HEK293 (cell line): ENCODE measurements at regions not wholly inside any gene's neighbourhood (a gene's known extent, or its start where the extent isn't known, plus 50 kb on each side); places are given as distances from the start of the nearest gene placed in this dataset.

Experiments used
- CTCF ChIA-PET: fragments of 350-600 bp; formaldehyde crosslinking; extraction: SDS; loops from one replicate; lab custom pipeline; 2021; ENCODE audit warnings: antibody characterized with exemption; lab: Yijun Ruan, JAX
- POLR2A ChIA-PET: fragments of 300-600 bp; formaldehyde crosslinking; extraction: SDS; loops from one replicate; lab custom pipeline; 2020; ENCODE audit warnings: antibody characterized with exemption, inconsistent platforms; lab: Yijun Ruan, JAX
- H3K27ac ChIP-seq: fragments of 200-500 bp; sonication (Bioruptor generic); 2 replicates; pipeline ENCODE4 v1.5.1; 2014; ENCODE audit warnings: low read depth, low read length, control low read depth, inconsistent platforms; ENCODE audit errors: extremely low read depth
- H3K36me3 ChIP-seq, 2 experiments: fragments of 200-500 bp in 1 of 2; sonication (Bioruptor generic) in 1 of 2; 1 replicate in 1 of 2; 2 replicates in 1 of 2; pipeline ENCODE4 v1.5.1; 2014 to 2017; ENCODE audit warnings: inconsistent platforms in 2 of 2, low read length in 2 of 2; ENCODE audit not compliant: control insufficient read depth in 2 of 2, insufficient read depth in 1 of 2
- H3K4me1 ChIP-seq: fragments of 200-500 bp; sonication (Bioruptor generic); 2 replicates; pipeline ENCODE4 v1.5.1; 2014; ENCODE audit warnings: mild to moderate bottlenecking, low read length, inconsistent platforms; ENCODE audit not compliant: control insufficient read depth, insufficient read depth
- H3K4me3 ChIP-seq: 2 replicates; pipeline ENCODE4 v1.5.1; 2011; ENCODE audit warnings: low read depth, mild to moderate bottlenecking, control low read depth, low read length, moderate library complexity
- H3K9me3 ChIP-seq: fragments of 200-500 bp; sonication (Bioruptor generic); 2 replicates; pipeline ENCODE4 v1.5.1; 2014; ENCODE audit warnings: low read depth, low read length, inconsistent platforms; ENCODE audit not compliant: control insufficient read depth, insufficient read depth
- BCL11A ChIP-seq: fragments of 450-650 bp; formaldehyde crosslinking; IDR thresholded peaks from 2 replicates; pipeline ENCODE4 v1.5.1; 2016; ENCODE audit warnings: low read depth, missing biosample characterization, missing genetic modification characterization
- FEZF1 ChIP-seq: fragments of 450-650 bp; formaldehyde crosslinking; IDR thresholded peaks from 2 replicates; pipeline ENCODE4 v1.5.1; 2016; ENCODE audit warnings: missing biosample characterization, missing genetic modification characterization
- GLI2 ChIP-seq: fragments of 450-650 bp; formaldehyde crosslinking; IDR thresholded peaks from 2 replicates; pipeline ENCODE4; 2017; ENCODE audit warnings: missing biosample characterization, missing genetic modification characterization, low read depth, borderline replicate concordance
- GLIS2 ChIP-seq: fragments of 450-650 bp; formaldehyde crosslinking; IDR thresholded peaks from 2 replicates; pipeline ENCODE4 v1.5.1; 2016; ENCODE audit warnings: missing biosample characterization, missing genetic modification characterization
- HOXA7 ChIP-seq: sonication (generic); formaldehyde crosslinking; IDR thresholded peaks from 2 replicates; pipeline ENCODE4 v1.8.1; 2022; ENCODE audit warnings: missing genetic modification reagents, borderline replicate concordance
- RBAK ChIP-seq: fragments of 450-650 bp; formaldehyde crosslinking; IDR thresholded peaks from 2 replicates; pipeline ENCODE4 v1.5.1; 2016; ENCODE audit warnings: missing biosample characterization, missing genetic modification characterization
- ZNF114 ChIP-seq: fragments of 450-650 bp; formaldehyde crosslinking; IDR thresholded peaks from 2 replicates; pipeline ENCODE4 v1.5.0; 2017; ENCODE audit warnings: missing biosample characterization, missing genetic modification characterization
- ZNF132 ChIP-seq: fragments of 450-650 bp; formaldehyde crosslinking; IDR thresholded peaks from 2 replicates; pipeline ENCODE4 v1.5.1; 2017; ENCODE audit warnings: missing biosample characterization, missing genetic modification characterization, borderline replicate concordance
- ZNF138 ChIP-seq: fragments of 450-650 bp; formaldehyde crosslinking; IDR thresholded peaks from 2 replicates; pipeline ENCODE4 v1.5.1; 2016; ENCODE audit warnings: missing biosample characterization, missing genetic modification characterization, borderline replicate concordance
- ZNF16 ChIP-seq: fragments of 450-650 bp; formaldehyde crosslinking; IDR thresholded peaks from 2 replicates; pipeline ENCODE4 v1.5.1; 2016; ENCODE audit warnings: low read depth, missing biosample characterization, missing genetic modification characterization
- ZNF169 ChIP-seq: fragments of 450-650 bp; formaldehyde crosslinking; IDR thresholded peaks from 2 replicates; pipeline ENCODE4 v1.5.1; 2016; ENCODE audit warnings: missing biosample characterization, missing genetic modification characterization
- ZNF211 ChIP-seq: fragments of 450-650 bp; formaldehyde crosslinking; IDR thresholded peaks from 2 replicates; pipeline ENCODE4 v1.5.1; 2016; ENCODE audit warnings: low read depth, missing biosample characterization, missing genetic modification characterization
- ZNF223 ChIP-seq: fragments of 450-650 bp; formaldehyde crosslinking; IDR thresholded peaks from 2 replicates; pipeline ENCODE4 v1.5.1; 2016; ENCODE audit warnings: missing biosample characterization, missing genetic modification characterization
- ZNF266 ChIP-seq: fragments of 450-650 bp; formaldehyde crosslinking; IDR thresholded peaks from 2 replicates; pipeline ENCODE4 v1.5.1; 2016; ENCODE audit warnings: missing biosample characterization, missing genetic modification characterization, low read depth
- ZNF311 ChIP-seq: fragments of 450-650 bp; formaldehyde crosslinking; IDR thresholded peaks from 2 replicates; pipeline ENCODE4 v1.5.1; 2017; ENCODE audit warnings: missing biosample characterization, missing genetic modification characterization, borderline replicate concordance
- ZNF548 ChIP-seq: fragments of 450-650 bp; formaldehyde crosslinking; IDR thresholded peaks from 2 replicates; pipeline ENCODE4 v1.5.1; 2016; ENCODE audit warnings: missing biosample characterization, missing genetic modification characterization
- ZNF621 ChIP-seq: fragments of 450-650 bp; formaldehyde crosslinking; IDR thresholded peaks from 2 replicates; pipeline ENCODE4 v1.5.1; 2017; ENCODE audit warnings: missing biosample characterization, missing genetic modification characterization
- ZNF707 ChIP-seq: fragments of 450-650 bp; formaldehyde crosslinking; IDR thresholded peaks from 2 replicates; pipeline ENCODE4 v1.5.1; 2016; ENCODE audit warnings: missing biosample characterization, missing genetic modification characterization
- ZNF830 ChIP-seq: fragments of 450-650 bp; IDR thresholded peaks from 2 replicates; pipeline ENCODE4 v1.5.0; 2018; ENCODE audit warnings: missing biosample characterization, missing genetic modification characterization, low read depth, mild to moderate bottlenecking, moderate library complexity
- ZXDB ChIP-seq: fragments of 450-650 bp; formaldehyde crosslinking; IDR thresholded peaks from 2 replicates; pipeline ENCODE4 v1.5.1; 2016; ENCODE audit warnings: missing biosample characterization, missing genetic modification characterization
- TF ChIP-seq, protein P1 (sequence below): fragments of 450-650 bp; formaldehyde crosslinking; IDR thresholded peaks from 2 replicates; pipeline ENCODE4 v1.5.1; 2016; ENCODE audit warnings: missing biosample characterization, missing genetic modification characterization
- TF ChIP-seq, protein P2 (sequence below): fragments of 450-650 bp; formaldehyde crosslinking; IDR thresholded peaks from 2 replicates; pipeline ENCODE4; 2016; ENCODE audit warnings: missing biosample characterization, missing genetic modification characterization
- TF ChIP-seq, protein P3 (sequence below): fragments of 450-650 bp; formaldehyde crosslinking; IDR thresholded peaks from 2 replicates; pipeline ENCODE4 v1.5.1; 2016; ENCODE audit warnings: missing biosample characterization, missing genetic modification characterization
- TF ChIP-seq, protein P4 (sequence below): fragments of 450-650 bp; formaldehyde crosslinking; IDR thresholded peaks from 2 replicates; pipeline ENCODE4 v1.5.1; 2016; ENCODE audit warnings: missing biosample characterization, missing genetic modification characterization

DNA sequence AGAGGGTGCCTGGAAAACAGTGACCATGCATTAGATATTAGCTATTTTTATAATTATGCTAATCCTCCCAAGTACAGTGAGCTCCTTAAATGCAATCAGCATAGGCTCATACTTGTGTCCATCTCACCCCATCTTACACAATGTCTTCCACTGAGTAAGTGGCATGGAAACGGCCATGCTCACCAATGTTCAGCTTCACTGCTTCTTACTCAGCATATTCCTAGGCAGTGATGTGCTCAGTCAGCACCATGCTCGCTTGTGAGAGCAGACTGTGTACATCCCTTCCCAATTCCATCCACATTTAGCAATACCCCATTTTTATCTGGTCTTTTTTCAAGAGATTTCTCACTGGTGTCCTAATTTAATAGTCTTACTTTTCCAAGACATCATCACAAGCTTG is 454.8 kb upstream of the SOX9 start:
- H3K9me3 ChIP-seq, result no peaks in the 10 kb centered on the region; the same call in 1 of the 2 replicates
- H3K27ac ChIP-seq, result no peak overlapping the region
- CTCF ChIA-PET, result no interaction called here
- POLR2A ChIA-PET, result no interaction called here
- H3K4me3 ChIP-seq, result no peak overlapping the region
- TF ChIP-seq ZNF211 (tag by site-specific recombination) (no peak), ZNF830 (tag by site-specific recombination) (no peak), ZNF114 (no peak), BCL11A (tag by site-specific recombination) (no peak), ZNF138 (tag by site-specific recombination) (no peak), ZNF223 (tag by site-specific recombination) (no peak), ZNF621 (tag by site-specific recombination) (no peak), GLI2 (tag by site-specific recombination) (no peak), ZNF548 (tag by site-specific recombination) (no peak), FEZF1 (no peak), HOXA7 (CRISPR knock-in tag) (no peak)
- TF ChIP-seq, protein P1, sequence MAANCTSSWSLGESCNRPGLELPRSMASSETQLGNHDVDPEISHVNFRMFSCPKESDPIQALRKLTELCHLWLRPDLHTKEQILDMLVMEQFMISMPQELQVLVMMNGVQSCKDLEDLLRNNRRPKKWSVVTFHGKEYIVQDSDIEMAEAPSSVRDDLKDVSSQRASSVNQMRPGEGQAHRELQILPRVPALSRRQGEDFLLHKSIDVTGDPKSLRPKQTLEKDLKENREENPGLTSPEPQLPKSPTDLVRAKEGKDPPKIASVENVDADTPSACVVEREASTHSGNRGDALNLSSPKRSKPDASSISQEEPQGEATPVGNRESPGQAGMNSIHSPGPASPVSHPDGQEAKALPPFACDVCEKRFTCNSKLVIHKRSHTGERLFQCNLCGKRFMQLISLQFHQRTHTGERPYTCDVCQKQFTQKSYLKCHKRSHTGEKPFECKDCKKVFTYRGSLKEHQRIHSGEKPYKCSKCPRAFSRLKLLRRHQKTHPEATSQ (tag by site-specific recombination), result no peak
- TF ChIP-seq, protein P2, sequence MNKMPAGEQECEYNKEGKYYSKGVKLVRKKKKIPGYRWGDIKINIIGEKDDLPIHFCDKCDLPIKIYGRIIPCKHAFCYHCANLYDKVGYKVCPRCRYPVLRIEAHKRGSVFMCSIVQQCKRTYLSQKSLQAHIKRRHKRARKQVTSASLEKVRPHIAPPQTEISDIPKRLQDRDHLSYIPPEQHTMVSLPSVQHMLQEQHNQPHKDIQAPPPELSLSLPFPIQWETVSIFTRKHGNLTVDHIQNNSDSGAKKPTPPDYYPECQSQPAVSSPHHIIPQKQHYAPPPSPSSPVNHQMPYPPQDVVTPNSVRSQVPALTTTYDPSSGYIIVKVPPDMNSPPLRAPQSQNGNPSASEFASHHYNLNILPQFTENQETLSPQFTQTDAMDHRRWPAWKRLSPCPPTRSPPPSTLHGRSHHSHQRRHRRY, result no peak
- no peaks in the 10 kb centered on the region for H3K36me3 ChIP-seq
- H3K4me1 ChIP-seq, result no peaks in the 10 kb centered on the region

DNA sequence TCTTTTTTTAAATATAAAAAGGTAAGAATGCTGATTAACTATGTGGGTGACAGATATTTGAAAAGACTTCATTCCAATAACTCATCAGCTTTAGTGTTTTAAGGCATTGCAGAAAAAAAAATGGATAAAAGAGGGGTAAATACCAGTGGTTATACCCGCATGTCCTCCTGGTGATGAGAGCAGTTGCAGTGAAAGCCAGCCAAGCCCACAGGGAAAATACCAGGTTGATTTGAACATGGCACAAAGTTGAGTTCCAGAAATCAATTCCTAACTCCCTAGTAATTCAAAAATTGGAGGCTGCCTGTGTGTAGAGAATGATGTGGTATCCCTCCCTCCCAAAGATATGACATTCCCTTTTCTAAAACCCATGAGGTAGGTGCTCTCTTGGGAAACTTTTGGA is 453.2 kb upstream of the SOX9 start:
- ChIA-PET POLR2A (no interaction called here), CTCF (no interaction called here)
- Histone ChIP-seq H3K9me3 (no peaks in the 10 kb centered on the region; the same call in none of the 2 replicates), H3K4me1 (no peaks in the 10 kb centered on the region), H3K36me3 (no peaks in the 10 kb centered on the region), H3K4me3 (no peak overlapping the region), H3K27ac (no peak overlapping the region)
- no peak for TF ChIP-seq RBAK (tag by site-specific recombination)
- TF ChIP-seq ZNF169 (tag by site-specific recombination), result no peak
- no peak for TF ChIP-seq GLIS2 (tag by site-specific recombination)
- TF ChIP-seq, protein P3, sequence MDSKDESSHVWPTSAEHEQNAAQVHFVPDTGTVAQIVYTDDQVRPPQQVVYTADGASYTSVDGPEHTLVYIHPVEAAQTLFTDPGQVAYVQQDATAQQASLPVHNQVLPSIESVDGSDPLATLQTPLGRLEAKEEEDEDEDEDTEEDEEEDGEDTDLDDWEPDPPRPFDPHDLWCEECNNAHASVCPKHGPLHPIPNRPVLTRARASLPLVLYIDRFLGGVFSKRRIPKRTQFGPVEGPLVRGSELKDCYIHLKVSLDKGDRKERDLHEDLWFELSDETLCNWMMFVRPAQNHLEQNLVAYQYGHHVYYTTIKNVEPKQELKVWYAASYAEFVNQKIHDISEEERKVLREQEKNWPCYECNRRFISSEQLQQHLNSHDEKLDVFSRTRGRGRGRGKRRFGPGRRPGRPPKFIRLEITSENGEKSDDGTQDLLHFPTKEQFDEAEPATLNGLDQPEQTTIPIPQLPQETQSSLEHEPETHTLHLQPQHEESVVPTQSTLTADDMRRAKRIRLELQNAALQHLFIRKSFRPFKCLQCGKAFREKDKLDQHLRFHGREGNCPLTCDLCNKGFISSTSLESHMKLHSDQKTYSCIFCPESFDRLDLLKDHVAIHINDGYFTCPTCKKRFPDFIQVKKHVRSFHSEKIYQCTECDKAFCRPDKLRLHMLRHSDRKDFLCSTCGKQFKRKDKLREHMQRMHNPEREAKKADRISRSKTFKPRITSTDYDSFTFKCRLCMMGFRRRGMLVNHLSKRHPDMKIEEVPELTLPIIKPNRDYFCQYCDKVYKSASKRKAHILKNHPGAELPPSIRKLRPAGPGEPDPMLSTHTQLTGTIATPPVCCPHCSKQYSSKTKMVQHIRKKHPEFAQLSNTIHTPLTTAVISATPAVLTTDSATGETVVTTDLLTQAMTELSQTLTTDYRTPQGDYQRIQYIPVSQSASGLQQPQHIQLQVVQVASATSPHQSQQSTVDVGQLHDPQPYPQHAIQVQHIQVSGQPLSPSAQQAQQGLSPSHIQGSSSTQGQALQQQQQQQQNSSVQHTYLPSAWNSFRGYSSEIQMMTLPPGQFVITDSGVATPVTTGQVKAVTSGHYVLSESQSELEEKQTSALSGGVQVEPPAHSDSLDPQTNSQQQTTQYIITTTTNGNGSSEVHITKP (tag by site-specific recombination), result no peak
- TF ChIP-seq, protein P4, sequence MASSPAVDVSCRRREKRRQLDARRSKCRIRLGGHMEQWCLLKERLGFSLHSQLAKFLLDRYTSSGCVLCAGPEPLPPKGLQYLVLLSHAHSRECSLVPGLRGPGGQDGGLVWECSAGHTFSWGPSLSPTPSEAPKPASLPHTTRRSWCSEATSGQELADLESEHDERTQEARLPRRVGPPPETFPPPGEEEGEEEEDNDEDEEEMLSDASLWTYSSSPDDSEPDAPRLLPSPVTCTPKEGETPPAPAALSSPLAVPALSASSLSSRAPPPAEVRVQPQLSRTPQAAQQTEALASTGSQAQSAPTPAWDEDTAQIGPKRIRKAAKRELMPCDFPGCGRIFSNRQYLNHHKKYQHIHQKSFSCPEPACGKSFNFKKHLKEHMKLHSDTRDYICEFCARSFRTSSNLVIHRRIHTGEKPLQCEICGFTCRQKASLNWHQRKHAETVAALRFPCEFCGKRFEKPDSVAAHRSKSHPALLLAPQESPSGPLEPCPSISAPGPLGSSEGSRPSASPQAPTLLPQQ, result no peak
- no peak for TF ChIP-seq ZXDB (tag by site-specific recombination)
- TF ChIP-seq ZNF16 (tag by site-specific recombination), result no peak
- TF ChIP-seq ZNF114, result no peak
- TF ChIP-seq, protein P1 (tag by site-specific recombination), result no peak
- TF ChIP-seq ZNF132 (tag by site-specific recombination), result no peak
- TF ChIP-seq ZNF311 (tag by site-specific recombination), result no peak
- no peak for TF ChIP-seq ZNF707 (tag by site-specific recombination)
- no peak for TF ChIP-seq ZNF266 (tag by site-specific recombination)
